BJ (cell line): ENCODE measurements at regions not wholly inside any gene's neighbourhood (a gene's known extent, or its start where the extent isn't known, plus 50 kb on each side); places are given as distances from the start of the nearest gene placed in this dataset.
A peak's percentile ranks its signal among the peaks of the same experiment; 100 is the strongest.

Experiments used
- CTCF ChIA-PET: fragments of 350-600 bp; formaldehyde crosslinking; extraction: SDS; loops from one replicate; lab custom pipeline; 2021; ENCODE audit warnings: antibody characterized with exemption, inconsistent platforms; lab: Yijun Ruan, JAX
- POLR2A ChIA-PET: fragments of 300-600 bp; sonication (Branson Sonifier 250); formaldehyde crosslinking; extraction: SDS; loops from one replicate; lab custom pipeline; 2021; ENCODE audit warnings: antibody characterized with exemption; lab: Charles Lee
- DNase-seq: peaks from one replicate; pipeline ENCODE4 v3.0.0-alpha.2; 2011; ENCODE audit warnings: low read depth
- H3K27me3 ChIP-seq: 2 replicates; pipeline ENCODE4 v1.6.0; 2011; ENCODE audit warnings: low read length; ENCODE audit not compliant: control insufficient read depth, insufficient read depth
- H3K36me3 ChIP-seq: 2 replicates; pipeline ENCODE4 v1.5.1; 2011; ENCODE audit warnings: low read length; ENCODE audit not compliant: control insufficient read depth, insufficient read depth
- H3K4me3 ChIP-seq: 2 replicates; pipeline ENCODE4 v1.5.1; 2011; ENCODE audit warnings: low read depth, mild to moderate bottlenecking, control low read depth, low read length
- CTCF ChIP-seq: IDR thresholded peaks from 2 replicates; pipeline ENCODE4 v1.5.1; 2011; ENCODE audit warnings: low read depth, mild to moderate bottlenecking, control low read depth, inconsistent platforms, low read length, moderate library complexity; ENCODE audit not compliant: insufficient read depth

DNA sequence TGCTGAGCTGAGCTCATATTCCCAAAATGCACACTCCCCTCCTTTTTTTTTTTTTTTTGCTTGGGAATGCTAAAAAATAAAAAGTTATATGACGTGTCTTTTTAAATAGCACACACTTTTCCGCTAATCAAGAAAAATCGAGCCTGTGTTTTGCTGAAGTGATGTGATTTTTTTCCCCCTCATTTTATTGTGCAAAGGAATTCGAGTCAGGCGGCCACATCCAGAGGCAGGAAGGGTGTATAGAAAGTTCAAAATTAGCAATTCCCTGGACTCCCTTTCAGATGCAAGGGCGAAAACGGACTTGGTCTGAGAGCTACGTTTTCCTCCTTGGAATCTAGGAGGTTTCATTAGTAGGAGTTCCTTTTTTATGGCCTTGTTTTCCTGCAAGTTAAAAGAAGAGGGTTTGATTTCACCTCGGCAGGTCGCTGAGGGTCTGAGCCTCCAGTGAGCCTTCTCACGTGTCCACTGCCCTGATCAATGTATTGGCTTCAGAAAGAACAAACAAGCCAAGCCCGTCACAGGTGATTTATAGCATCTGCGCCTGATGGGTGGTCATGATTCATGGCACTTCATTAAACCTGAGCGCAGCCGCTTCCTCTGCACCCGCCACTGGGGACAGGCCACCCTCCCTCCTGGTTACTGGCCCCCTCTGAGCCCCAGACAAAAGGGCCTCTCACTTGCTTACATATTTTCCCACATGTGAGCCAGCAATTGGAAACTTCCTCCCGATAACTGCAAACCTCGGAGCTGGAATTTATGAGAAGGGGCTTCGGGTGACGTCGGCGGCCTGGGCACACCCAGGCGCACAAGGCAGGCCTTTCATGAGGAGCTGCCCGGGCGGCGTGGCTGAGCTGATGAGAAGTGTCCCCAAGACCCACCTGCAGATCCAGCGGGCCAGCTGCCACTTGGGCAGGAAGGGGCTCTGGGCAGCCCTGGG, 64.4 kb upstream of the LINC01488 start:
- H3K4me3 ChIP-seq, result no peak overlapping the region
- ChIA-PET CTCF (no interaction called here), POLR2A (interaction anchor here (0.6 kb wide), 2 partner anchors 12 to 222 kb away, joined by 3 to 7 read pairs; no protein-coding TSS in a partner anchor)
- no peaks in the 10 kb centered on the region for H3K36me3 ChIP-seq
- no peak for TF ChIP-seq CTCF
- DNase-seq, result peak; percentile 54
- no peaks in the 10 kb centered on the region for H3K27me3 ChIP-seq

- no peak for DNase-seq
- Histone ChIP-seq H3K4me3 (no peak overlapping the region), H3K27me3 (no peaks in the 10 kb centered on the region), H3K36me3 (no peaks in the 10 kb centered on the region)
- POLR2A ChIA-PET, result no interaction called here
- no peak for TF ChIP-seq CTCF
- CTCF ChIA-PET, result no interaction called here
These were observed 63.8 kb upstream of the LINC01488 start for GRCh38 chr11:69417699-69418085.

- no peak for TF ChIP-seq CTCF
- DNase-seq, result no peak
- Histone ChIP-seq H3K4me3 (no peak overlapping the region), H3K36me3 (no peaks in the 10 kb centered on the region), H3K27me3 (no peaks in the 10 kb centered on the region)
- ChIA-PET POLR2A (interaction anchor here (0.6 kb wide), 1 partner anchor 220 kb away, joined by 3 read pairs; no protein-coding TSS in a partner anchor), CTCF (no interaction called here)
These were observed 62.7 kb upstream of the LINC01488 start for GRCh38 chr11:69418576-69419296.

GRCh38 chr11:69419662-69420395, 61.6 kb upstream of the LINC01488 start:
- POLR2A ChIA-PET, result interaction anchor here (0.5 to 1.0 kb wide), 3 partner anchors 16 to 219 kb away, joined by 3 to 18 read pairs (median 3); no protein-coding TSS in a partner anchor
- H3K27me3 ChIP-seq, result no peaks in the 10 kb centered on the region
- CTCF ChIA-PET, result interaction anchor here (0.6 to 1.5 kb wide), 4 partner anchors 25 to 243 kb away, joined by 3 read pairs; no protein-coding TSS in a partner anchor
- no peak overlapping the region for H3K4me3 ChIP-seq
- TF ChIP-seq CTCF, result no peak
- H3K36me3 ChIP-seq, result no peaks in the 10 kb centered on the region
- no peak for DNase-seq
